ENCODE measurements at regions not wholly inside any gene's neighbourhood (a gene's known extent, or its start where the extent isn't known, plus 50 kb on each side); places are given as distances from the start of the nearest gene placed in this dataset.

GRCh38 chr14:58785701-58786100 is 147.9 kb downstream of the DACT1 start:
- DNase-seq, result no peak

DNA sequence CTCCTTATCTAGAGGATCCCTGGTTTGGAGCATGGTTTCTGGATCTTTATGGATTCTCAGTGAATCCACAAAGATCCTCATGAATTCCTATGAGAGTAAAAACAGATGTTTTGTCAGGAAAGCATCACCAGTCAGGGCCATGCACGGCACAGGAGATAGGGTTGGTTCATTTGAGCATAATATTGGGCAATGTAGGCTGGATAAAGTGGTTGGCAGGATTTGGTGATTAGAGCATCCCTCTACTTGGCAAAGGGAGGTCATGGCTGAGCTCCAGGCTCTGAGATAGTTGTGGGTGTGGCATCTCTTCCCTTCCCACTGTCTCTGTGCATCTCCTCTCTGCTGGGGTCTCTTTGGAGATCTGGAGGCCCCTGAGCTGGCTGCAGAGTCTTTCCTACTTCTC is 149.8 kb downstream of the DACT1 start:
- DNase-seq, result no peak

DNA sequence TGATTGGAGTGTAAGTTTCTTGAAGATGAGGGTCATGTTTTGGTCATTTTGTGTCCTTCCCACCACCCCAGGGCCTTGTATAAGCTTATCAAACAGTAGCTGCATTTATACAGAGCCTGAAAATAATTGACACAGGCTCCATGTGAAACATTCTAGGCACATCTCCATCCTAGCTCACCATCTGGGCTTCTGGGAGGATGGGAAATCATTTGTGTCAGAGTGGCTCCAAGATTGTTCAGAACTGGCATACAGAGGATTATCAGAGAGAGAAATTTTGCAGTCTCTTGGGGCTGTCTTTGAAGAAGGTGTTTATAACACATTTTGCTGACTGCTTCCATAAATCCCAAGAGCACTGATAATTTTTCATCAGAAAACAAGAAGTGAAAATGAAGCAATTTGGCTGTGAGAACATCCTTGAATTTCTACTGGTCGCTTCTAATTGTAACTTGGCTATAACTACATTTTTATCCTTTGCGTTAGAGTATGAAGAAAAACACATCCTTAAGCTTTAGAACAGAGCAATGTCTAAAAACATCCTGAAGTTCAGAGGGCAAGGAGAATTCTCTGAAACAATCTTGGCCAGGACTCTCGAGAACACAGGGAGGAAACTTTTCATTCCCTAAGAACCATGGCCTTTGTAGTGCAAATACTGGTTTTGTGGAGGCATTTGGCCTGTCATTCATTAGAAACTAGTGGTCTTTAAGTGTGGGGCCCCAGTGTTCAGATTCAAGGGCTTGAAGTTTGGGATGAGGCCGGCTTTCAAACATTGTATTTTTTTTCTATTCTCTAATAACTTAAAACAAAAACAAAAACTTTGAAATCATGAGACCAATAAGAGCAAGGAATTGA is 151.1 kb downstream of the DACT1 start:
- no peak for DNase-seq

- DNase-seq, result no peak
These were observed 152.0 kb downstream of the DACT1 start for GRCh38 chr14:58789736-58790135.

DNA sequence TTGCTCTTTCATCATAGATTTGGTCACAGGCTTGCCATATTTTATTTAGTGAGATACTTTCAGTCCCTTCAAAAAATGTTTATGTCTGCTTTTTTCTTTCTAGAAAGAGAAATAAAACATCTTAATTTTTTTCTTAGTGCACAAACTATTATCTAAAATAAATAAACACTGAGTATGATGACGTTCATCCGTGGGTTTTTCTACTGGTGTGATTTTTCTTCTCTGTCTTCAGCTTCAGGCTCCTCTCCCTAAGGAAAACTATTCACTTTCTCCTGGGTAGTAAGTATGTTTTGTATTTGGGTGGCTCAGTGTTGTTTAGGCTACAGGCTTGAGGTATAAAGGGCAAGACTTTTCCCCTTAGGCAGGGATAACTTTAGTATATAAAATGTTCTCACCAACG is 154.7 kb downstream of the DACT1 start:
- DNase-seq, result no peak

DNA sequence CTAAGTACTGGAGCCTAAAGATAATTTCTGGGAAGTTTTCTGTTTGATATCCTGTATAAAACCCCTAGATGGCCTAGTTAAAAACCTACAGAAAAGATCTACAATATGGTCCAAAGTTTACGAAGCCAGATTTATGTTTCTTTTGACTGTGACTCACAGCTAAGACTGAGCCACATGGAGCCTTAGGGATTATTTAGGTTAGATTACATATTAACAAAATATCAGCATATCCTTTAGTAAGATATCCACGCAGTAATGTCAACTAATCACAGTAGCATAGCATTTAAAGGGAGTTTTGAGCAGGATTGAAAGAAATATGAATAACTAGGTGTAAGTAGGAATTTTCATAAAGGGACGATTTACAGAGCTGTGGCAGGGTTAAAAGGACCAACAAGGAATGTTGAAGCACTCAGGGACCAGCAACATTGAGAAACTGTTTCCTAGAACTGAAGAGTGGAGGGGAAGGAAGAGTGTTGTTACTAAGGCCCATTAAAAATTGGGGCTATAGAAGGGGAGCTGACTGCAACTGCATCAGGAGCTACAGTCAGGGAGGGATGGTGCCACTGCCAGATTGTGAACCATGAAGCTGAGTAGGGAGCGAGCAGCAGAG is 155.5 kb downstream of the DACT1 start:
- DNase-seq, result no peak

DNA sequence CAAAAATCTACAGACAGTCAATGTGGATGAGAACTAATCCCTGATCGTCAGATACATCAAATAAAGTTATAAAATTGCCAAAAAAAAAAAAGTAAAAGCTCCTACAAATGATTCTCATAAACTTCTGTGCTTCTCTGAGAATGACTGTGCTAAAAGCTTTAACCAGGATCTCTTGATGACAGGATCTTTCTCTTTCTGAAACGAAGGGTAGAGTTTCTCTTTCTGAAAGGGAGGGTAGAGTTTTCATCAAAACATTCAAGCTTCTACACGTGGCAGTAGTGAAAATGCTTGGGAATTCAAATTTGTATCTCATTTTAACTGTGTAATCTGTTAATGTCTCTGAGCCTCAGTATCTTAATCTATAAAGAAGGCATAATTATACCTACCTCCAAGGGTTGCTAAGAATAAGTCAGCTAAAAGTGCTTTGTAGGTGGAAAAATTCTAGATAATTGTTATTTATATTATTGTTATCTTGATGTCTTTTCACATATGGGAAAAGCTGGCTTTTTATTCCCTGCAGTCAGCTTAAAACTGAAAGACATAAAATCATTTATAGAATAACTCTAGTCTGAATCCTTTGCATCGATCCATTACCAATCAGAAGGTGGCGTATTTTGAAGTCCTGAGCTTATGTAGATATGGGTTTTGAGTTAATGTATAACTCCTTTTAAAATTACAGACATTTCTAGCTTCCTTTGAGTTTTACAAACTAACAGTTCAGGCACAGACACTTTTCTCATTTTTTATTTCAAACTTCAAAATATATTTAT is 157.4 kb downstream of the DACT1 start:
- no peak for DNase-seq

- no peak for DNase-seq
These were observed 158.7 kb downstream of the DACT1 start for GRCh38 chr14:58796242-58797009.

DNA sequence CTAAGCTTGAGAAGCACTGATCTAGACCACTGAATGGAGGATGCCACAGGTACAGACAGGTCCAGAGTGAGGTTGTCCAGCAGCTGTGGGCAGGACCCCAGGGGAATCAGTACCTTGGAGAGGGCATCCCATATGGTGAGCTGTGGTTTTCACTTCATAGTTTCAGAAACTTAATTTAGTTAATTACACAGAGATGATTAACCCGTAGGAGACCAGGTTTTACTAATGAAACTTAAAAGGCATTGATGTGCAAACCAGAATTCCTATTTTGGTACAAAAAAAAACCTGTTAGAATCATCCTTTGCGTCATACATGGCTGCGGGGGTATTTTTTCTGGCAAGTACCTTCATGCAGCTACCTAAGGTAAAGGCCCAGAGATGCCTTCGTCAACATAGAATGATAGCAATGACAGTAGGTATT is 159.3 kb downstream of the DACT1 start:
- DNase-seq, result no peak

GRCh38 chr14:58798173-58798572 is 160.4 kb downstream of the DACT1 start:
- no peak for DNase-seq

GRCh38 chr14:58801086-58801485 is 163.3 kb downstream of the DACT1 start:
- no peak for DNase-seq

DNA sequence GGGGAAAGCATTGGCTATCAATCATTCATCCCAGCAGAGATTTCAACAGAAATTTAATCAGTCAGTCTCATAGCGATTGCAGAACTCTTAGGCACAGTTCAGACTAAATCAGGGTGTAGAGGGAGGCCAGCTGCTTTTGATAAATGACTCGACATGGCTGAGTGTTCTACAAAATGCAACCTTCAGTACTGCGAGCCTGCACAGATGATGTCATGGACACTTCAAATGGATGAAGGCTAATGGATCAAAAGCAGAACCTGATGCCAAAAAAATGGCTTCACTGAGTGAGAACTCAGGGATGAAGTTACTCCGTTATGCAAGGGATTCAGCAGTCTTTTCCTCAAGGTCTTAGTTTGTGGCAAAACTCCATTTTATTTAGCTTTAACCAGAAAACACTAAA is 167.3 kb downstream of the DACT1 start:
- DNase-seq, result peak; percentile 50

- DNase-seq, result peak; percentile 99
These were observed 168.0 kb downstream of the DACT1 start for GRCh38 chr14:58805605-58806409.

GRCh38 chr14:58807191-58807590 is 169.4 kb downstream of the DACT1 start:
- no peak for DNase-seq

DNA sequence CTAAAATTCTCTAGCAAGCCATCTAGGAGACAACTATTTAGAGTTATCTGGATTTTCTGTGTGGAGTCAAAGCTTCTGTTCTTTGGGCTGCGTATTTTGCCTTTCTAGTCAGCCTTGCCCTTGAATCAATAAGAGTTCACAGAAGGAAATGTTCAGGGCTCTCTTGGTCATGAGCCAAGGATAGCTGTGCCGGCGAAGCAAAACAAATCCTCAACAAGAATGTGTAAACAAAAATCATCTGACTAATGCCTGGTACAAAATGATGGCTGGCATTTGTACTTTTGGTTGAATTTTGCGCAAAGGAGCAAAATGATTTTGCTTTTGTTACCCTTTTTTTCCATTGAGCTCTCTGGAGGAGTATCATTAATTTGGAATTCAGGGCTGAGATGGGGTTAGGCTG is 171.1 kb downstream of the DACT1 start:
- DNase-seq, result peak; percentile 78

DNA sequence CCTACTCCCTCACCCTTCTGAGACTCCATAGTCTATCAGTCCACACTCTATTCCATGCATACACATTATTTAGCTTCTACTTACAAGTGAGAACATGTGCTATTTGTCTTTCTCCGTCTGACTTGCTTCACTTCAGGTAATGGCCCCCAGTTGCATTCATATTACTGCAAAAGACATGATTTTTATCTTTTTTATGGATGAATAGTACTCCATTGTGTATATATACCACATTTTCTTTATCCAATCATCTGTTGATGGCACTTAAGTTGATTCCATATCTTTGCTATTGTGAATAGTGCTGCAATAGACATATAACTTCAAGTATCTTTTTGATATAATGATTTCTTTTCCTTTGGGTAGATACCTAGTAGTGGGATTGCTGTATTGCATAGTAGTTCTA is 171.8 kb downstream of the DACT1 start:
- DNase-seq, result no peak

DNA sequence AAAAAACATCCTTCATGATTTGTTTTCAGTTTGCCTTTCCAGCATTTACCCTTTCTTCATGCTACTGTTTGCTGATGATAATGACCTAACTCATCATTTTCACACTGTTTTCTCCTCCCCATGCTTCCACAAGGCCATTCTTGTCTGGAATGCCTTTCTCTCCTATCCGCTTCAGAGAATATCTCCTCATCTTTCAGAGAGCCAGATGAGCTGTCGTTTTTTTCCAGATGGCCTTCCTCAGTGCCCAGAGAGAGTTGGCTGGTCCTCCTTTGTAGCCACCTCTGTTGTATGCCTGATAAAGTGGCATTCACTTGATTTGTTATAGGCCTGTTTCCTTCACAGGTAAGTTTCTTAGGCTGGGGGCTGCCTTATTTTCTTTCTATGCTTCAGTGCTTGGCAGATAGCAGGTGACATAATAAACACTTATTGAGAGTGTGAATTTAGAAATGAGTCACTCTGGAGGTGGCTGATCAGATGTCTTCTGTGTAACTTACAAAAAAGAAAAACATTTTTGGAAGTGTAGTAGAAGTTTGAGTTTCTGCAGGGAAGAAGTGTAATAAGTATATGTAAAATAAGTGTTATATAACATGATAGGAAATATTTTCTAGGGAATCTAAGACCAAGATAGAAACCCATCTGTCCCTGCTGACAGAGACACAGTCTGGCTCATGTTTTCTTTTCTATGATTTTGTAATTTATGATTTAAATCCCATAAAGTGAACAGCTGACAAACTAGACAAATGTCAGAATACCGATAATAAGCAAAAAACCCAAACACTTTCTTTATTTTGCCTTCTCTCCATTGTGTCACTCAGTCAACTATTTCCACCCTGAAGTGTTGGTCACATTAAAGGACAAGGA is 174.5 kb downstream of the DACT1 start:
- DNase-seq, result no peak

- no peak for DNase-seq
These were observed 176.0 kb downstream of the DACT1 start for GRCh38 chr14:58813745-58814144.

GRCh38 chr14:58814466-58814865 is 176.7 kb downstream of the DACT1 start:
- no peak for DNase-seq

DNA sequence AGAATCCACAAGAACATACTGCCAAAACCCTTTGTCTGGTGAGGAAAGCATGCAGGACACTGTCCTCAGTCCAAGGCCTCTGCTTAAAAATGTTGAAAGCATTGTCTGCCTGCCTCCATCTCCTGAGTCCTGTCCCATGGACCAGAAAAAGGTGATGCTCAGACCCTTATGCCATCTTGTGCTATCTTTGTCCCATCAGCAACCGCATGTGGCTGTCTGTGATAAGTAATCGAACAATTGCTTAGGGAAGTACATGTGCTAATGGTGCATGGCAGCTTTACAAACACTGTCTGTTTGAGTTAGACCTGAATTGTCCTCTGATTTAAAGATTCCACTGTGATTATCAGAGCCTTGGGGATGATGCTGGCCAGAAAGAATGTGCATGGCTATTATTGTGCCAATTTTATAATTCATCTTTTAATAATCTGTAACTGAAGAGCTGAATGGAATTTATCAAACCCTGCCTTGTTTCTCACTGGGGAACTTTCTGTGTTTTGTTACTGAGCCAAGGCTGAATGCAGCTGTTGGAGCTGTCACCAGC is 177.5 kb downstream of the DACT1 start:
- DNase-seq, result no peak

GRCh38 chr14:58815794-58816193 is 178.0 kb downstream of the DACT1 start:
- no peak for DNase-seq

All from NCI-H2029 treated with DMSO at 0.1 percent for 48 hours (cell line).